Activated CD4-positive, alpha-beta memory T cell treated with anti-CD3 and anti-CD28 coated beads for 36 hours (primary cell): ENCODE measurements at regions not wholly inside any gene's neighbourhood (a gene's known extent, or its start where the extent isn't known, plus 50 kb on each side); places are given as distances from the start of the nearest gene placed in this dataset.

Experiments used
- CTCF ChIA-PET: fragments of 350-600 bp; sonication (Branson Sonifier 250); formaldehyde crosslinking; loops from one replicate; lab custom pipeline; 2021; ENCODE audit warnings: antibody characterized with exemption, inconsistent platforms; lab: Charles Lee
- POLR2A ChIA-PET: fragments of 350-600 bp; sonication (Branson Sonifier 250); formaldehyde crosslinking; loops from one replicate; lab custom pipeline; 2021; ENCODE audit warnings: antibody characterized with exemption; lab: Charles Lee
- DNase-seq: peaks from one replicate; pipeline ENCODE4 v3.0.0-alpha.2; 2020
- H3K27ac Mint-ChIP-seq: one replicate; pipeline ENCODE4 v1.8.0; 2021; ENCODE audit warnings: mixed read lengths
- H3K27me3 Mint-ChIP-seq: one replicate; pipeline ENCODE4 v1.8.0; 2021; ENCODE audit warnings: mixed read lengths
- H3K36me3 Mint-ChIP-seq: one replicate; pipeline ENCODE4 v1.8.0; 2021; ENCODE audit warnings: mixed read lengths
- H3K4me1 Mint-ChIP-seq: one replicate; pipeline ENCODE4 v1.8.0; 2021; ENCODE audit warnings: low read depth, mixed read lengths
- H3K4me3 Mint-ChIP-seq: one replicate; pipeline ENCODE4 v1.8.0; 2021; ENCODE audit warnings: mild to moderate bottlenecking, mixed read lengths
- H3K9me3 Mint-ChIP-seq: one replicate; pipeline ENCODE4 v1.8.0; 2021; ENCODE audit warnings: mixed read lengths
- intact Hi-C: fragments of 100-400 bp; cut with micrococcal nuclease; formaldehyde crosslinking; loops from one replicate; pipeline ENCODE4 v1.15.1; 2023

- POLR2A ChIA-PET, result no interaction called here
- H3K4me3 Mint-ChIP-seq, result no peak overlapping the region
- DNase-seq, result no peak
- no peak overlapping the region for H3K27ac Mint-ChIP-seq
- intact Hi-C loops, result no loop called here
- no peaks in the 10 kb centered on the region for H3K4me1 Mint-ChIP-seq
- no peaks in the 10 kb centered on the region for H3K9me3 Mint-ChIP-seq
- H3K36me3 Mint-ChIP-seq, result no peaks in the 10 kb centered on the region
- peaks cover 4% of the 10 kb centered on the region for H3K27me3 Mint-ChIP-seq
- CTCF ChIA-PET, result no interaction called here
Observed at GRCh38 chr1:29638281-29638680, 402.0 kb downstream of the PTPRU start.

GRCh38 chr1:29636936-29637335 is 400.6 kb downstream of the PTPRU start:
- no peak for DNase-seq
- ChIA-PET POLR2A (no interaction called here), CTCF (no interaction called here)

GRCh38 chr1:29635501-29636263 is 399.4 kb downstream of the PTPRU start:
- Mint-ChIP-seq H3K4me3 (no peak overlapping the region), H3K27me3 (peaks cover 4% of the 10 kb centered on the region), H3K27ac (no peak overlapping the region), H3K36me3 (no peaks in the 10 kb centered on the region), H3K9me3 (no peaks in the 10 kb centered on the region), H3K4me1 (no peaks in the 10 kb centered on the region)
- ChIA-PET POLR2A (no interaction called here), CTCF (no interaction called here)
- no peak for DNase-seq
- intact Hi-C loops, result no loop called here

More at GRCh38 chr1:29636936-29637335, 400.6 kb downstream of the PTPRU start:
- Mint-ChIP-seq H3K9me3 (no peaks in the 10 kb centered on the region), H3K4me1 (no peaks in the 10 kb centered on the region), H3K27ac (no peak overlapping the region), H3K27me3 (peaks cover 4% of the 10 kb centered on the region), H3K36me3 (no peaks in the 10 kb centered on the region), H3K4me3 (no peak overlapping the region)
- intact Hi-C loops, result no loop called here

- Mint-ChIP-seq H3K36me3 (no peaks in the 10 kb centered on the region), H3K4me1 (no peaks in the 10 kb centered on the region), H3K4me3 (no peak overlapping the region), H3K27ac (no peak overlapping the region), H3K27me3 (peaks cover 7% of the 10 kb centered on the region), H3K9me3 (no peaks in the 10 kb centered on the region)
- intact Hi-C loops, result no loop called here
- POLR2A ChIA-PET, result no interaction called here
- no peak for DNase-seq
- CTCF ChIA-PET, result no interaction called here
Observed at GRCh38 chr1:29634746-29635335, 398.5 kb downstream of the PTPRU start.

- Mint-ChIP-seq H3K36me3 (no peaks in the 10 kb centered on the region), H3K4me3 (no peak overlapping the region), H3K27ac (no peak overlapping the region), H3K27me3 (peaks cover 7% of the 10 kb centered on the region), H3K9me3 (no peaks in the 10 kb centered on the region), H3K4me1 (no peaks in the 10 kb centered on the region)
- DNase-seq, result no peak
- intact Hi-C loops, result no loop called here
- POLR2A ChIA-PET, result no interaction called here
- CTCF ChIA-PET, result no interaction called here
Observed at GRCh38 chr1:29634324-29634723, 398.0 kb downstream of the PTPRU start.

- no peaks in the 10 kb centered on the region for H3K4me1 Mint-ChIP-seq
Observed at GRCh38 chr1:29633771-29634170, 397.4 kb downstream of the PTPRU start.

GRCh38 chr1:29632806-29633615 is 396.7 kb downstream of the PTPRU start:
- H3K27ac Mint-ChIP-seq, result no peak overlapping the region
- POLR2A ChIA-PET, result no interaction called here

More at GRCh38 chr1:29633771-29634170, 397.4 kb downstream of the PTPRU start:
- no peak overlapping the region for H3K27ac Mint-ChIP-seq
- no peak overlapping the region for H3K4me3 Mint-ChIP-seq
- intact Hi-C loops, result no loop called here
- H3K36me3 Mint-ChIP-seq, result no peaks in the 10 kb centered on the region
- CTCF ChIA-PET, result no interaction called here
- no peaks in the 10 kb centered on the region for H3K9me3 Mint-ChIP-seq
- DNase-seq, result no peak
- POLR2A ChIA-PET, result no interaction called here
- H3K27me3 Mint-ChIP-seq, result peaks cover 7% of the 10 kb centered on the region

GRCh38 chr1:29631836-29632805 is 395.8 kb downstream of the PTPRU start:
- Mint-ChIP-seq H3K4me1 (no peaks in the 10 kb centered on the region), H3K27ac (no peak overlapping the region), H3K4me3 (no peak overlapping the region), H3K27me3 (peaks cover 7% of the 10 kb centered on the region), H3K9me3 (peaks cover 7% of the 10 kb centered on the region), H3K36me3 (no peaks in the 10 kb centered on the region)
- CTCF ChIA-PET, result interaction anchor here (0.6 kb wide), 1 partner anchor 366 kb away, joined by 4 read pairs; no protein-coding TSS in a partner anchor
- intact Hi-C loops, result no loop called here
- POLR2A ChIA-PET, result no interaction called here
- no peak for DNase-seq

More at GRCh38 chr1:29632806-29633615, 396.7 kb downstream of the PTPRU start:
- DNase-seq, result no peak
- peaks cover 3% of the 10 kb centered on the region for H3K9me3 Mint-ChIP-seq
- no peaks in the 10 kb centered on the region for H3K36me3 Mint-ChIP-seq
- CTCF ChIA-PET, result no interaction called here
- H3K4me3 Mint-ChIP-seq, result no peak overlapping the region
- intact Hi-C loops, result no loop called here
- H3K27me3 Mint-ChIP-seq, result peaks cover 7% of the 10 kb centered on the region
- H3K4me1 Mint-ChIP-seq, result no peaks in the 10 kb centered on the region

- Mint-ChIP-seq H3K9me3 (peaks cover 7% of the 10 kb centered on the region), H3K27ac (no peak overlapping the region), H3K36me3 (no peaks in the 10 kb centered on the region), H3K27me3 (peaks cover 7% of the 10 kb centered on the region), H3K4me3 (no peak overlapping the region), H3K4me1 (no peaks in the 10 kb centered on the region)
- POLR2A ChIA-PET, result no interaction called here
- intact Hi-C loops, result no loop called here
- CTCF ChIA-PET, result interaction anchor here (0.6 kb wide), 1 partner anchor 365 kb away, joined by 4 read pairs; no protein-coding TSS in a partner anchor
- DNase-seq, result no peak
Observed at GRCh38 chr1:29631361-29631760, 395.0 kb downstream of the PTPRU start.

GRCh38 chr1:29630756-29631155 is 394.4 kb downstream of the PTPRU start:
- Mint-ChIP-seq H3K4me1 (no peaks in the 10 kb centered on the region), H3K4me3 (no peak overlapping the region), H3K27me3 (peaks cover 7% of the 10 kb centered on the region), H3K27ac (no peak overlapping the region), H3K9me3 (peaks cover 7% of the 10 kb centered on the region), H3K36me3 (no peaks in the 10 kb centered on the region)
- CTCF ChIA-PET, result no interaction called here
- DNase-seq, result no peak
- intact Hi-C loops, result no loop called here
- POLR2A ChIA-PET, result no interaction called here

- intact Hi-C loops, result no loop called here
- Mint-ChIP-seq H3K4me3 (no peak overlapping the region), H3K9me3 (peaks cover 7% of the 10 kb centered on the region), H3K36me3 (no peaks in the 10 kb centered on the region), H3K27me3 (peaks cover 7% of the 10 kb centered on the region), H3K27ac (no peak overlapping the region), H3K4me1 (no peaks in the 10 kb centered on the region)
- ChIA-PET CTCF (no interaction called here), POLR2A (no interaction called here)
- no peak for DNase-seq
Observed at GRCh38 chr1:29629814-29630516, 393.6 kb downstream of the PTPRU start.
